ENCODE measurements at regions not wholly inside any gene's neighbourhood (a gene's known extent, or its start where the extent isn't known, plus 50 kb on each side); places are given as distances from the start of the nearest gene placed in this dataset.

- H3K9ac ChIP-seq: no peak overlapping the region
- DNase-seq: no peak
- TF ChIP-seq EZH2 (IDR thresholded peaks at IDR 0.05; ENCODE audit: insufficient read depth, poor library complexity, severe bottlenecking): no peak
- in situ Hi-C loops (cut with MboI): no loop called here
- no peaks in the 10 kb centered on the region for H3K9me3 ChIP-seq (ENCODE audit: low read depth)
- no peak overlapping the region for H3K4me3 ChIP-seq
- no peaks in the 10 kb centered on the region for H3K27me3 ChIP-seq (replicated peaks; ENCODE audit: insufficient read depth)
- H3K79me2 ChIP-seq (ENCODE audit: insufficient read depth): no peaks in the 10 kb centered on the region
- no peaks in the 10 kb centered on the region for H3K36me3 ChIP-seq (ENCODE audit: low read depth)
- no peaks in the 10 kb centered on the region for H3K9me2 ChIP-seq (ENCODE audit: insufficient read depth)
- no peak overlapping the region for H3K27ac ChIP-seq
- no peaks in the 10 kb centered on the region for H3K4me1 ChIP-seq (ENCODE audit: insufficient read depth)
- H3F3A ChIP-seq (ENCODE audit: insufficient read depth): no peaks in the 10 kb centered on the region
- H3K4me2 ChIP-seq (ENCODE audit: unreplicated experiment): no peak overlapping the region
- no peaks in the 10 kb centered on the region for H4K20me1 ChIP-seq (ENCODE audit: insufficient read depth)
- H2AFZ ChIP-seq: no peak overlapping the region
Observed at GRCh38 chr6:163768905-163769304, 354.4 kb downstream of the QKI start.

GRCh38 chr6:163766936-163767335 lies 352.4 kb downstream of the QKI start:
- Histone ChIP-seq H3K27ac (no peak overlapping the region), H3K4me1 (ENCODE audit: insufficient read depth) (no peaks in the 10 kb centered on the region), H3F3A (ENCODE audit: insufficient read depth) (no peaks in the 10 kb centered on the region), H3K27me3 (replicated peaks; ENCODE audit: insufficient read depth) (no peaks in the 10 kb centered on the region), H3K9me2 (ENCODE audit: insufficient read depth) (no peaks in the 10 kb centered on the region), H3K36me3 (ENCODE audit: low read depth) (no peaks in the 10 kb centered on the region), H3K4me2 (ENCODE audit: unreplicated experiment) (no peak overlapping the region), H2AFZ (no peak overlapping the region), H4K20me1 (ENCODE audit: insufficient read depth) (no peaks in the 10 kb centered on the region), H3K4me3 (no peak overlapping the region), H3K9me3 (ENCODE audit: low read depth) (no peaks in the 10 kb centered on the region), H3K9ac (no peak overlapping the region), H3K79me2 (ENCODE audit: insufficient read depth) (no peaks in the 10 kb centered on the region)
- no peak for DNase-seq
- TF ChIP-seq EZH2 (IDR thresholded peaks at IDR 0.05; ENCODE audit: insufficient read depth, poor library complexity, severe bottlenecking) (no peak), EZH2phosphoT487 (IDR thresholded peaks at IDR 0.05; ENCODE audit: insufficient read depth, low read depth) (no peak)
- in situ Hi-C loops (cut with MboI): no loop called here
- 54 to 76% methylated on average over 2 of the region's 2 CpGs for WGBS, 2 experiments (ENCODE audit: low coverage in 1 of 2, low lambda C conversion rate in 2 of 2, missing lambda C conversion rate in 2 of 2)

- Histone ChIP-seq H3K36me3 (ENCODE audit: low read depth) (no peaks in the 10 kb centered on the region), H3K4me2 (ENCODE audit: unreplicated experiment) (no peak overlapping the region), H3K27ac (no peak overlapping the region), H3K9me3 (ENCODE audit: low read depth) (no peaks in the 10 kb centered on the region), H2AFZ (no peak overlapping the region), H3K27me3 (replicated peaks; ENCODE audit: insufficient read depth) (0 out of 2 replicates have a peak, but pooled peaks cover 3% of the 10 kb centered on the region), H3K9me2 (ENCODE audit: insufficient read depth) (no peaks in the 10 kb centered on the region), H3F3A (ENCODE audit: insufficient read depth) (no peaks in the 10 kb centered on the region), H3K4me3 (no peak overlapping the region), H3K79me2 (ENCODE audit: insufficient read depth) (no peaks in the 10 kb centered on the region), H4K20me1 (ENCODE audit: insufficient read depth) (no peaks in the 10 kb centered on the region), H3K4me1 (ENCODE audit: insufficient read depth) (no peaks in the 10 kb centered on the region), H3K9ac (no peak overlapping the region)
- in situ Hi-C loops (cut with MboI): no loop called here
- no peak for DNase-seq
- 65 to 79% methylated on average over 1 of the region's 1 CpG for WGBS, 2 experiments (ENCODE audit: low coverage in 1 of 2, low lambda C conversion rate in 2 of 2, missing lambda C conversion rate in 2 of 2)
- TF ChIP-seq EZH2phosphoT487 (IDR thresholded peaks at IDR 0.05; ENCODE audit: insufficient read depth, low read depth) (no peak), EZH2 (IDR thresholded peaks at IDR 0.05; ENCODE audit: insufficient read depth, poor library complexity, severe bottlenecking) (no peak)
Observed at GRCh38 chr6:163765335-163765734, 350.8 kb downstream of the QKI start.

- Histone ChIP-seq H3K27me3 (replicated peaks; ENCODE audit: insufficient read depth) (0 out of 2 replicates have a peak, but pooled peaks cover 3% of the 10 kb centered on the region), H3K27ac (no peak overlapping the region), H3F3A (ENCODE audit: insufficient read depth) (no peaks in the 10 kb centered on the region), H3K9me2 (ENCODE audit: insufficient read depth) (no peaks in the 10 kb centered on the region), H3K4me1 (ENCODE audit: insufficient read depth) (no peaks in the 10 kb centered on the region), H3K36me3 (ENCODE audit: low read depth) (no peaks in the 10 kb centered on the region), H3K4me2 (ENCODE audit: unreplicated experiment) (no peak overlapping the region), H3K4me3 (no peak overlapping the region), H3K9me3 (ENCODE audit: low read depth) (no peaks in the 10 kb centered on the region), H3K9ac (no peak overlapping the region), H4K20me1 (ENCODE audit: insufficient read depth) (no peaks in the 10 kb centered on the region), H2AFZ (no peak overlapping the region), H3K79me2 (ENCODE audit: insufficient read depth) (no peaks in the 10 kb centered on the region)
- DNase-seq: no peak
- TF ChIP-seq EZH2 (IDR thresholded peaks at IDR 0.05; ENCODE audit: insufficient read depth, poor library complexity, severe bottlenecking): no peak
- TF ChIP-seq EZH2phosphoT487 (IDR thresholded peaks at IDR 0.05; ENCODE audit: insufficient read depth, low read depth): no peak
- WGBS, 2 experiments (ENCODE audit: low coverage in 1 of 2, low lambda C conversion rate in 2 of 2, missing lambda C conversion rate in 2 of 2): 45 to 52% methylated on average over 4 of the region's 4 CpGs
- in situ Hi-C loops (cut with MboI): no loop called here
Observed at GRCh38 chr6:163764565-163764964, 350.0 kb downstream of the QKI start.

- in situ Hi-C loops (cut with MboI): no loop called here
Observed at GRCh38 chr6:163761481-163761880, 347.0 kb downstream of the QKI start.

More at GRCh38 chr6:163761481-163761880, 347.0 kb downstream of the QKI start:
- H3K4me2 ChIP-seq (ENCODE audit: unreplicated experiment): no peak overlapping the region
- H3K9me3 ChIP-seq (ENCODE audit: low read depth): no peaks in the 10 kb centered on the region
- 68 to 77% methylated on average over 3 of the region's 3 CpGs for WGBS, 2 experiments (ENCODE audit: low coverage in 1 of 2, low lambda C conversion rate in 2 of 2, missing lambda C conversion rate in 2 of 2)
- no peaks in the 10 kb centered on the region for H3F3A ChIP-seq (ENCODE audit: insufficient read depth)
- no peak overlapping the region for H3K4me3 ChIP-seq
- no peaks in the 10 kb centered on the region for H3K4me1 ChIP-seq (ENCODE audit: insufficient read depth)
- H3K79me2 ChIP-seq (ENCODE audit: insufficient read depth): no peaks in the 10 kb centered on the region
- no peak overlapping the region for H2AFZ ChIP-seq
- no peaks in the 10 kb centered on the region for H3K36me3 ChIP-seq (ENCODE audit: low read depth)
- H3K27me3 ChIP-seq (replicated peaks; ENCODE audit: insufficient read depth): 0 out of 2 replicates have a peak, but pooled peaks cover 3% of the 10 kb centered on the region
- H3K9ac ChIP-seq: no peak overlapping the region
- DNase-seq: peak; percentile 18
- H4K20me1 ChIP-seq (ENCODE audit: insufficient read depth): no peaks in the 10 kb centered on the region
- H3K9me2 ChIP-seq (ENCODE audit: insufficient read depth): no peaks in the 10 kb centered on the region
- no peak overlapping the region for H3K27ac ChIP-seq
- TF ChIP-seq EZH2phosphoT487 (IDR thresholded peaks at IDR 0.05; ENCODE audit: insufficient read depth, low read depth): no peak
- TF ChIP-seq EZH2 (IDR thresholded peaks at IDR 0.05; ENCODE audit: insufficient read depth, poor library complexity, severe bottlenecking): no peak
